HG03039 (cell line): ENCODE measurements at regions not wholly inside any gene's neighbourhood (a gene's known extent, or its start where the extent isn't known, plus 50 kb on each side); places are given as distances from the start of the nearest gene placed in this dataset.

Experiments used
- ATAC-seq: cut with Tn5 transposase; IDR thresholded peaks from one replicate; pipeline ENCODE4 v1.9.1; 2021; ENCODE audit warnings: mild to moderate bottlenecking, moderate library complexity; ENCODE audit not compliant: unreplicated experiment

DNA sequence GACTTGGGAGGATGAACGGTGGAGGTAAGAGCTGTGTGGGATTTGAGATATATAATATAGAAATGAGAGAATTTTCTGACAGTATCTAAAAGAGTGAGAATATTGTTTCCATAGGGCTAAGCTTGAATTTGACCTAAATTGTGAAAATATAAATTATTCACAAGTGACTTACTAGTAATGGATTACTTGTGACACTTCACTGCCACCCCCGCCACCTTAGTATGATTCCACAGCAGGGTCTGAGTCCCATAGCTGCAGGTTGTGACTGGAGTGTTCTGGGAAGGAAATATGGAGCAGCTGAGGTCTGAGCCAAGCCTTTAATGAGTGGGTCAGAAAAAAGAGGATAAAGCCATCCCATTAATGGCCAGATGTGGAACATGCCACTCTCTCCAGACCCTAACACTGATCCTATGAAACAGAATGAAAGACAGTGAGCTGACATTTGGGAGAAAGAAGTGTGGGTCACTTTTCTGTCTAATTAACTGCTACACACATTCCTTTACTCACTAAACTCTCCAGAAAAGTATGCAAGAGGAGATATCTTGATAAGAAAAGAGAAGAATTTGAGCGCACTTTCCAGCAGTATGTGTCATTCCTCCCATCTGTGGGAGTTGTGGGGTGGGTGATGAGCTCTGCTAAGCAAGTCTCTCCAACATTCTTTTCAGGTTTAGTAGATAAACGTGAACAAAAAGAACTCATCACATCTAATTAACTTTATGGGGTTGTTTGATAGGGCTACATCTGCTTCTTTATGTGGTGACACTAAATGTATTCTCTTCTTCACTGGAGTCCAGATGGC, 1193.4 kb downstream of the SORCS3 start:
- no peak for ATAC-seq

- ATAC-seq: no peak
Measured at GRCh38 chr10:105827133-105827532, 1186.0 kb downstream of the SORCS3 start.

GRCh38 chr10:105807935-105808587, 1167.0 kb downstream of the SORCS3 start:
- ATAC-seq: no peak

GRCh38 chr10:105803206-105803605, 1162.1 kb downstream of the SORCS3 start:
- ATAC-seq: no peak

DNA sequence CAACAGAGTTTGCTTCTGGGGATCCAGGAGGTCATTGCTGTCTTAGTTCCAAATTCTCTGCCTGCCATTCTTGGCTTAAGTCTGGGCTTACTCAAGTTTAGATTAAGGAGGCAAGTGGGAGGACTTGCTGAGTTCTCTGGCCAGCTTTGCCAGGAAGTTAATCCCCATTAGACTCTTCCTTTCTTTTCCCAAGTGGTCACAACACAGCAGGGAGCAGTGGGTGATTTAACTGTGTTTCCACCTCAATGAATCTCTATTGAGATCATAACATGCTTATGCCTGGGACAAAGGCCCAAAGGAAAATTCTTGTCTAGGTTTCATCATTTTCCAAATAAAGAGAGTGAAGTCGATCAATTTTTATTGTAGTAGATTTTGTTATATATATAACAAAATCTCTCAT, 1159.6 kb downstream of the SORCS3 start:
- no peak for ATAC-seq

GRCh38 chr10:105798328-105798889, 1157.3 kb downstream of the SORCS3 start:
- no peak for ATAC-seq

DNA sequence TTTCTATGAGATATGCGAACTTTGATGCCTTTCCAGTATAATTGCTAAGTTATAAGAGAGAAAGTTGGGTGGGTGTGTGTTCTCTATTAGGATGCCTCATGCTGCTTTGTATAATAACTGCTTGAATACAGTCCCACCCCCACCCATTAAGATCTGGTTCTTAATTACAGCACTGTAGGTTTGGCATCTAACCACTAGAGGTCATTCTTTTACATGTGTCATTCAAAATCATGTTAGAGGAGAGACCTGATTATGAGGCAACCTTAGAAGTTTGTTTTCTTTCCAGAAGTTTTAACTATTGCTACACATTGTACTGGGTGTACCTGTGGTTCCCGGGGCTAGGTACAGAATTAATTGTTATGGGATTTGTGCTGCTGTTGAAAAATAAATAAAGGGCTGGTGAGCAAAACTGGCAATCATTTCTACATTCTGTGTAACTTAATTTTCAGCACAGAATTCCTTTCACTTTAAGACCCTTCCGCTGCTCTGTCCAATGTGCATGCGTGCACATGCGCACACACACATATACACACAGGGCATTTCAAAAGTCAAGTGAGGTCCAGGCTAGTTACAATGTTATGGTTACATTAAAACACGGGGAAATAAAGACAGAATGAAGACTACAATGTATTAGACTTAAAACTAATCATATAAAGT, 1156.3 kb downstream of the SORCS3 start:
- ATAC-seq: no peak

GRCh38 chr10:105793071-105793470, 1152.0 kb downstream of the SORCS3 start:
- ATAC-seq: no peak

GRCh38 chr10:105785721-105786120, 1144.6 kb downstream of the SORCS3 start:
- ATAC-seq: no peak

- no peak for ATAC-seq
Measured at GRCh38 chr10:105783936-105784483, 1142.9 kb downstream of the SORCS3 start.

GRCh38 chr10:105774881-105775280, 1133.8 kb downstream of the SORCS3 start:
- no peak for ATAC-seq

DNA sequence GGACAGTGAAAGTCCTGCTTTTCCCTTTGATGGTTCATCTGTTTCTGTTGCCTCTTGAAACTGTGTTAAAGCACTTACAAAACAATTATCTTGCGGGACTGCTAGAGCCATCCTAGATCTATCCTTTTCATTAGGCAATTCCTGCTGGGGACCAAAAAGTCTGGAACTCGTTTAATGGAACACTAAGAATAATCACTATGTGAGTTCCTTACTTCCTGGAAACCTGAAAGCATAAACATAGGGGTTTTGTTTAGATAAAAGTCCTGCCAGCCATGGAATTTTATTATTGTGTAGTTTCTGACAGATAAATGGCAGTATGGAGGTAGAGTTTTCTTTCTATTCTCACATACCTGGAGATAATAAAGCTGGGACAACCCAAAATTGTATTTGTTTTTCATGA, 1133.3 kb downstream of the SORCS3 start:
- no peak for ATAC-seq

DNA sequence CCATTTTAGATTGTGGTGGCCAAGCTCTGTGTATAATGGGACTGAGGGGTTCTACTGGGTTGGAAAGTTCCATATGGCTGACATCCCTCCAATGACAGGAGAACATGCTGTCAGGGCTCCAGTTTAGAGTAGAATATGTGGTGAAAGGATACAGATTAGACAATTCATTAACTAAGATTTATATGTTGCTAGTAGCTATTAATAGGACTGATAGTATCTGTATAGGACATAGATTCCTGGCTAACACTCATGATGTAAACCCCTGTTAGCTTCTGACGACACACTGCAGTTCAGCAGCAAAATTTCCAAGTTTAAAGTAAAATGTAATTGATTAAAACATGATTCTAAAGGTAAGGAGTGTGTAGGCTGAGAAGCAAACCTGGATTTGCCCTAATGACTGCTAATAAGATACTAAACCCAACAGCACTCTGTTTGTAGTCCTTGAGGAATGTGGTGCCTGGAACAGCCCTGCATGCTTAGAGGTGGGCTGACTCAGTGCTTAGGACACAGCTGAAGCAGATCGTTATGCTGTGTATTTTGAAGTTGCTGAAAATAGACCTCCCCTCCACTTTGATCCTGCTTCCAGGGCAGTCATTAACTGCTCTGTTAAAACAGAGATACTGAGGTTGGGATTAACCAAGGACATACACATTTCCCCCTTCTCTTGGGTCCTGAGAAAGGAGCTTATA, 1129.6 kb downstream of the SORCS3 start:
- no peak for ATAC-seq

GRCh38 chr10:105769248-105770184, 1128.4 kb downstream of the SORCS3 start:
- ATAC-seq: no peak

DNA sequence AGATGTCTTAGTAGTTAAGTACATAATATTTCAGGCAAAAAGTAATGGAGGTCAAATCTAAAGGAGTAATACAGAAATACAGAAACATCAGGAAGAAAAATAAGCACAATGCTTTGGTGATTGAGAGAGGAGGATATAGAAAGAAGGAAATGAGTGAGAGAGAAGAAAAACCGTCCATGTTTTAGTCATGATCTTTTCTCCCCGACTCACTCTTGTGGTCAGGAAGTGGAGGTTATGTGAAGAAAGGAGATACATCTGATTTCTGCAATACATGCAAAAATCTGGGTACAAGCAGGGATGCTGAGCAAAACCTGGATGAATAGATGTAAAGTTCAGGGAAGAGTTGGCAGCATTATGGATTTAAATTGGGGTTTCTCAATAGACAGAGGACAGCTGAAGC, 1122.5 kb downstream of the SORCS3 start:
- ATAC-seq: no peak

DNA sequence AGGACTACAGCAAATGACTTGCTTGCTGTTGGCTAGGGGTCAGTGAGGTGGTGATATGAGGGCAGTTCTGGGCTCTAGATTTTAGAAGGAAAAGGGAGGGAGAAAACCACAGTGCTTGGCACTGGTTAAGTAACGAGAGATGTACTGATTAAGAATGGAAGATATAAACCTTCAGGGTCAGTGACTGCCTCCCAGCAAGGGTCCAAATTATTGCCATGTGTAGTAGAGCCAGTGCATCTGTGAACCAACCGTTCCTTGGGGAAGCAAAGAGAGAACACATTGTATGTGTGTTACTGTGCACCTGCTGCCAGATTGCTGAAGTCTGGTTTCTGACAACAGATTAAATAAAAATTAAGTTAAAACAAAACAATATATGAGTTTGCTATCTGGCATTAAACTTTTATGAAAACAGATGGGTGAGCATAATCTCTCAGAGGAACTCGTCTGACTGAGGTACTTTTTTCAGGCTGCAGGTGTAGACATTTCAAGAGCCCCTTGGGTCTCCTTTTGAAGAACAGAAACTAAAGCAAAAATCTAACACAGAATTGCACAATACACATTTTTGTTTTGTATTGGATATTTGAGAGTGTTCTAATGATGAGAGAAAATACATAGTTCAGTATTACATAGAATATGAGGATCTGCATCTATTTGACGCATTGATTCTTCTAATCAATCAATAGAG, 1120.6 kb downstream of the SORCS3 start:
- no peak for ATAC-seq

DNA sequence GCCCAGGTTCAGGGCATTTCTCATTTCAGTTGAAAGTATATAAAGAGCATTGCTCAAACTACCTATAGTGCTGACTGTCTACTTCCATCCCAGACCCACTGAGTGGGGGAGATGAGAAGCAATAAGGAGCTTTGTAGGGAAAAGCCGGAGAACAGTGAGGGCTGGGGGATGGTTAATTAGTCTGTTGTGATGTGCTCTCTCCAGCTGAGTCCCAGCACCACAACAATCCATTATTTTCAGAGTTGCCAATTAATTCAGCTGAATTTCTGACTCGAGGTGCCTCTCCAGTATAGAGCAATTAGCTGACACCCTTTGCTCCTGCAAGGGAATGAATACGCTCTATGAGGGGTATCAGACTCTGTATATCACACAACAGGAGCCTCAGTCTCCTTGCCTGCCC, 1118.6 kb downstream of the SORCS3 start:
- ATAC-seq: no peak

GRCh38 chr10:105758209-105758998, 1117.3 kb downstream of the SORCS3 start:
- ATAC-seq: no peak
